GM19452 (cell line): ENCODE measurements at regions not wholly inside any gene's neighbourhood (a gene's known extent, or its start where the extent isn't known, plus 50 kb on each side); places are given as distances from the start of the nearest gene placed in this dataset.

Experiments used
- ATAC-seq: cut with Tn5 transposase; IDR thresholded peaks from one replicate; pipeline ENCODE4 v1.9.1; 2021; ENCODE audit not compliant: unreplicated experiment

GRCh38 chr6:9428421-9429172 is 986.3 kb downstream of the TFAP2A start:
- no peak for ATAC-seq

- ATAC-seq, result no peak
These were observed 986.8 kb upstream of the SLC35B3 start for GRCh38 chr6:9422138-9422537.

- no peak for ATAC-seq
These were observed 985.1 kb upstream of the SLC35B3 start for GRCh38 chr6:9420316-9421015.

- no peak for ATAC-seq
These were observed 982.1 kb upstream of the SLC35B3 start for GRCh38 chr6:9417400-9417799.

GRCh38 chr6:9412951-9413559 is 977.7 kb upstream of the SLC35B3 start:
- ATAC-seq, result no peak

GRCh38 chr6:9409126-9409525 is 973.8 kb upstream of the SLC35B3 start:
- no peak for ATAC-seq

GRCh38 chr6:9408402-9409117 is 973.2 kb upstream of the SLC35B3 start:
- ATAC-seq, result no peak

GRCh38 chr6:9405825-9406224 is 970.5 kb upstream of the SLC35B3 start:
- ATAC-seq, result no peak

GRCh38 chr6:9405369-9405768 is 970.0 kb upstream of the SLC35B3 start:
- no peak for ATAC-seq

GRCh38 chr6:9404351-9405146 is 969.2 kb upstream of the SLC35B3 start:
- ATAC-seq, result no peak

- no peak for ATAC-seq
These were observed 968.4 kb upstream of the SLC35B3 start for GRCh38 chr6:9403736-9404135.

GRCh38 chr6:9401960-9402359 is 966.6 kb upstream of the SLC35B3 start:
- no peak for ATAC-seq

GRCh38 chr6:9399916-9400315 is 964.6 kb upstream of the SLC35B3 start:
- no peak for ATAC-seq

- no peak for ATAC-seq
These were observed 963.5 kb upstream of the SLC35B3 start for GRCh38 chr6:9398767-9399373.

GRCh38 chr6:9398071-9398766 is 962.9 kb upstream of the SLC35B3 start:
- no peak for ATAC-seq

GRCh38 chr6:9388596-9388995 is 953.3 kb upstream of the SLC35B3 start:
- no peak for ATAC-seq

- no peak for ATAC-seq
These were observed 945.2 kb upstream of the SLC35B3 start for GRCh38 chr6:9380568-9380967.

GRCh38 chr6:9373308-9373707 is 938.0 kb upstream of the SLC35B3 start:
- no peak for ATAC-seq

- no peak for ATAC-seq
These were observed 935.1 kb upstream of the SLC35B3 start for GRCh38 chr6:9370480-9370879.

GRCh38 chr6:9365378-9365777 is 930.0 kb upstream of the SLC35B3 start:
- ATAC-seq, result no peak
